ENCODE measurements at regions not wholly inside any gene's neighbourhood (a gene's known extent, or its start where the extent isn't known, plus 50 kb on each side); places are given as distances from the start of the nearest gene placed in this dataset.
A peak's percentile ranks its signal among the peaks of the same experiment; 100 is the strongest.

GRCh38 chr4:38415682-38416081 lies 248.3 kb upstream of the KLF3 start (continued):
- no peak for TF ChIP-seq ZNF142 (CRISPR knock-in tag; IDR thresholded peaks at IDR 0.05)
- peak; percentile 32; the same call in 1 of the 2 replicates for TF ChIP-seq FOXO1 (CRISPR knock-in tag; IDR thresholded peaks at IDR 0.05)
- TF ChIP-seq KDM3A (CRISPR knock-in tag; IDR thresholded peaks at IDR 0.05; ENCODE audit: low read depth), result no peak
- no peak for TF ChIP-seq CEBPG (CRISPR knock-in tag; IDR thresholded peaks at IDR 0.05)
- TF ChIP-seq, protein P1, sequence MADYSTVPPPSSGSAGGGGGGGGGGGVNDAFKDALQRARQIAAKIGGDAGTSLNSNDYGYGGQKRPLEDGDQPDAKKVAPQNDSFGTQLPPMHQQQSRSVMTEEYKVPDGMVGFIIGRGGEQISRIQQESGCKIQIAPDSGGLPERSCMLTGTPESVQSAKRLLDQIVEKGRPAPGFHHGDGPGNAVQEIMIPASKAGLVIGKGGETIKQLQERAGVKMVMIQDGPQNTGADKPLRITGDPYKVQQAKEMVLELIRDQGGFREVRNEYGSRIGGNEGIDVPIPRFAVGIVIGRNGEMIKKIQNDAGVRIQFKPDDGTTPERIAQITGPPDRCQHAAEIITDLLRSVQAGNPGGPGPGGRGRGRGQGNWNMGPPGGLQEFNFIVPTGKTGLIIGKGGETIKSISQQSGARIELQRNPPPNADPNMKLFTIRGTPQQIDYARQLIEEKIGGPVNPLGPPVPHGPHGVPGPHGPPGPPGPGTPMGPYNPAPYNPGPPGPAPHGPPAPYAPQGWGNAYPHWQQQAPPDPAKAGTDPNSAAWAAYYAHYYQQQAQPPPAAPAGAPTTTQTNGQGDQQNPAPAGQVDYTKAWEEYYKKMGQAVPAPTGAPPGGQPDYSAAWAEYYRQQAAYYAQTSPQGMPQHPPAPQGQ (CRISPR knock-in tag; IDR thresholded peaks at IDR 0.05; ENCODE audit: borderline replicate concordance), result no peak
- no peak for TF ChIP-seq RBM39 (IDR thresholded peaks at IDR 0.05; ENCODE audit: low read depth, low read length, poor library complexity, severe bottlenecking)
- TF ChIP-seq, protein P2, sequence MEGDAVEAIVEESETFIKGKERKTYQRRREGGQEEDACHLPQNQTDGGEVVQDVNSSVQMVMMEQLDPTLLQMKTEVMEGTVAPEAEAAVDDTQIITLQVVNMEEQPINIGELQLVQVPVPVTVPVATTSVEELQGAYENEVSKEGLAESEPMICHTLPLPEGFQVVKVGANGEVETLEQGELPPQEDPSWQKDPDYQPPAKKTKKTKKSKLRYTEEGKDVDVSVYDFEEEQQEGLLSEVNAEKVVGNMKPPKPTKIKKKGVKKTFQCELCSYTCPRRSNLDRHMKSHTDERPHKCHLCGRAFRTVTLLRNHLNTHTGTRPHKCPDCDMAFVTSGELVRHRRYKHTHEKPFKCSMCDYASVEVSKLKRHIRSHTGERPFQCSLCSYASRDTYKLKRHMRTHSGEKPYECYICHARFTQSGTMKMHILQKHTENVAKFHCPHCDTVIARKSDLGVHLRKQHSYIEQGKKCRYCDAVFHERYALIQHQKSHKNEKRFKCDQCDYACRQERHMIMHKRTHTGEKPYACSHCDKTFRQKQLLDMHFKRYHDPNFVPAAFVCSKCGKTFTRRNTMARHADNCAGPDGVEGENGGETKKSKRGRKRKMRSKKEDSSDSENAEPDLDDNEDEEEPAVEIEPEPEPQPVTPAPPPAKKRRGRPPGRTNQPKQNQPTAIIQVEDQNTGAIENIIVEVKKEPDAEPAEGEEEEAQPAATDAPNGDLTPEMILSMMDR (CRISPR knock-in tag; IDR thresholded peaks at IDR 0.05), result no peak
- TF ChIP-seq ARHGAP35 (CRISPR knock-in tag; IDR thresholded peaks at IDR 0.05; ENCODE audit: borderline replicate concordance), result no peak
- TF ChIP-seq ZNF12 (CRISPR knock-in tag; IDR thresholded peaks at IDR 0.05), result peak; percentile 72
- no peak for TF ChIP-seq SOX13 (IDR thresholded peaks at IDR 0.05)
- 0 out of 4 replicates have a peak, but pooled peaks of 1 of the 2 experiments have one; percentile 35 for TF ChIP-seq SOX13 (CRISPR knock-in tag; conservative IDR thresholded peaks at IDR 0.05 in 1 of 2, IDR thresholded peaks at IDR 0.05 in 1 of 2)
- TF ChIP-seq ZNF512 (CRISPR knock-in tag; IDR thresholded peaks at IDR 0.05), result no peak
- peak; percentile 72 for TF ChIP-seq SALL1 (CRISPR knock-in tag; IDR thresholded peaks at IDR 0.05)
- no peak for TF ChIP-seq NFATC3 (CRISPR knock-in tag; IDR thresholded peaks at IDR 0.05)
- TF ChIP-seq, protein P3, sequence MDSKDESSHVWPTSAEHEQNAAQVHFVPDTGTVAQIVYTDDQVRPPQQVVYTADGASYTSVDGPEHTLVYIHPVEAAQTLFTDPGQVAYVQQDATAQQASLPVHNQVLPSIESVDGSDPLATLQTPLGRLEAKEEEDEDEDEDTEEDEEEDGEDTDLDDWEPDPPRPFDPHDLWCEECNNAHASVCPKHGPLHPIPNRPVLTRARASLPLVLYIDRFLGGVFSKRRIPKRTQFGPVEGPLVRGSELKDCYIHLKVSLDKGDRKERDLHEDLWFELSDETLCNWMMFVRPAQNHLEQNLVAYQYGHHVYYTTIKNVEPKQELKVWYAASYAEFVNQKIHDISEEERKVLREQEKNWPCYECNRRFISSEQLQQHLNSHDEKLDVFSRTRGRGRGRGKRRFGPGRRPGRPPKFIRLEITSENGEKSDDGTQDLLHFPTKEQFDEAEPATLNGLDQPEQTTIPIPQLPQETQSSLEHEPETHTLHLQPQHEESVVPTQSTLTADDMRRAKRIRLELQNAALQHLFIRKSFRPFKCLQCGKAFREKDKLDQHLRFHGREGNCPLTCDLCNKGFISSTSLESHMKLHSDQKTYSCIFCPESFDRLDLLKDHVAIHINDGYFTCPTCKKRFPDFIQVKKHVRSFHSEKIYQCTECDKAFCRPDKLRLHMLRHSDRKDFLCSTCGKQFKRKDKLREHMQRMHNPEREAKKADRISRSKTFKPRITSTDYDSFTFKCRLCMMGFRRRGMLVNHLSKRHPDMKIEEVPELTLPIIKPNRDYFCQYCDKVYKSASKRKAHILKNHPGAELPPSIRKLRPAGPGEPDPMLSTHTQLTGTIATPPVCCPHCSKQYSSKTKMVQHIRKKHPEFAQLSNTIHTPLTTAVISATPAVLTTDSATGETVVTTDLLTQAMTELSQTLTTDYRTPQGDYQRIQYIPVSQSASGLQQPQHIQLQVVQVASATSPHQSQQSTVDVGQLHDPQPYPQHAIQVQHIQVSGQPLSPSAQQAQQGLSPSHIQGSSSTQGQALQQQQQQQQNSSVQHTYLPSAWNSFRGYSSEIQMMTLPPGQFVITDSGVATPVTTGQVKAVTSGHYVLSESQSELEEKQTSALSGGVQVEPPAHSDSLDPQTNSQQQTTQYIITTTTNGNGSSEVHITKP (CRISPR knock-in tag; IDR thresholded peaks at IDR 0.05; ENCODE audit: low read depth), result no peak
